K562 (cell line): ENCODE measurements at regions not wholly inside any gene's neighbourhood (a gene's known extent, or its start where the extent isn't known, plus 50 kb on each side); places are given as distances from the start of the nearest gene placed in this dataset.

ENCODE experiments used
- ATAC-seq: fragments of 200-7000 bp; cut with Tn5 transposase; 3 replicates; pipeline ENCODE4 v1.9.1; 2020; ENCODE audit warnings: moderate library complexity
- BruUV-seq: library from RNA; stranded (reverse); fragments of 400-500 nt; replicated peaks from 2 replicates; lab custom pipeline; 2021; lab: Mats Ljungman, UMichigan
- CTCF ChIA-PET: fragments of 300-600 bp; formaldehyde crosslinking; extraction: SDS; loops from one replicate; lab custom pipeline; 2021; ENCODE audit warnings: low intra/inter-chr PET ratio; lab: Yijun Ruan, JAX
- POLR2A ChIA-PET: fragments of 300-600, 350-650 bp; sonication (Branson Sonifier 250); formaldehyde crosslinking; extraction: SDS; loops from one replicate; lab custom pipeline; 2021; ENCODE audit warnings: antibody characterized with exemption, inconsistent platforms; lab: Yijun Ruan, JAX
- DNase-seq, 4 experiments: peaks; one replicate each; pipeline versions ENCODE4 v3.0.0 to v3.0.0-alpha.2; 2011 to 2018; ENCODE audit warnings: low spot score in 3 of 4, mixed read lengths in 3 of 4; ENCODE audit errors: extremely low read depth in 1 of 4
- FAIRE-seq: peaks from 2 replicates; lab custom pipeline; 2011; peaks lifted over from hg19 to GRCh38; lab: Jason Lieb, UNC
- H2AFZ ChIP-seq: 2 replicates; pipeline ENCODE4 v1.6.0; 2011; ENCODE audit warnings: low read depth, low read length, control low read depth, inconsistent platforms
- H3K27ac ChIP-seq: fragments of 200-600 bp; 3 replicates; pipeline ENCODE4 v1.8.0; 2011; ENCODE audit warnings: low read depth, mild to moderate bottlenecking, control low read depth, inconsistent platforms, low read length, moderate library complexity, mixed read lengths; ENCODE audit errors: extremely low read depth
- H3K27me3 ChIP-seq, 2 experiments: fragments of 300-600 bp in 1 of 2; 2 replicates in 1 of 2; 3 replicates in 1 of 2; pipeline versions ENCODE4 v1.6.0 to v1.8.0; 2011; ENCODE audit warnings: inconsistent platforms in 2 of 2, low read length in 2 of 2, mild to moderate bottlenecking in 1 of 2, mixed read lengths in 1 of 2, moderate library complexity in 1 of 2; ENCODE audit not compliant: control insufficient read depth in 2 of 2, insufficient read depth in 2 of 2
- H3K36me3 ChIP-seq: fragments of 300-600 bp; 3 replicates; pipeline ENCODE4 v1.8.0; 2011; ENCODE audit warnings: mild to moderate bottlenecking, low read length, inconsistent platforms; ENCODE audit not compliant: control insufficient read depth, insufficient read depth
- H3K4me1 ChIP-seq, 2 experiments: fragments of 200-600 bp in 1 of 2; replicated peaks in 1 of 2; 2 replicates in 1 of 2; 3 replicates in 1 of 2; pipeline versions ENCODE4 v1.5.1 to v1.8.0; 2011; ENCODE audit warnings: inconsistent platforms in 2 of 2, low read length in 2 of 2, mild to moderate bottlenecking in 1 of 2, mixed read lengths in 1 of 2, moderate library complexity in 1 of 2; ENCODE audit not compliant: control insufficient read depth in 2 of 2, insufficient read depth in 2 of 2
- H3K4me2 ChIP-seq: 2 replicates; pipeline ENCODE4 v1.6.1; 2011; ENCODE audit warnings: low read length, control low read depth, inconsistent platforms, mixed read lengths; ENCODE audit not compliant: insufficient read depth
- H3K4me3 ChIP-seq: fragments of 200-600 bp; sonication (generic), shearing (Covaris generic); 2 replicates; pipeline ENCODE4 v1.5.1; 2016; ENCODE audit warnings: control low read depth, inconsistent platforms
- H3K79me2 ChIP-seq: fragments of 200-600 bp; 3 replicates; pipeline ENCODE4 v1.8.0; 2011; ENCODE audit warnings: low read length, inconsistent platforms; ENCODE audit not compliant: control insufficient read depth, insufficient read depth
- H3K9ac ChIP-seq, 2 experiments: 2 replicates each; pipeline versions ENCODE4 v1.6.0 to v1.6.1; 2011; ENCODE audit warnings: low read depth in 2 of 2, low read length in 2 of 2, control low read depth in 1 of 2, inconsistent platforms in 1 of 2, mild to moderate bottlenecking in 1 of 2, mixed read lengths in 1 of 2; ENCODE audit not compliant: insufficient read depth in 1 of 2
- H3K9me1 ChIP-seq: one replicate; pipeline ENCODE4 v1.6.0; 2011; ENCODE audit warnings: inconsistent platforms, mild to moderate bottlenecking, low read length, moderate library complexity; ENCODE audit not compliant: control insufficient read depth, insufficient read depth
- H3K9me3 ChIP-seq: replicated peaks from 2 replicates; pipeline ENCODE4 v1.5.1; 2011; ENCODE audit warnings: low read depth, low read length, inconsistent platforms; ENCODE audit not compliant: control insufficient read depth, insufficient read depth
- H4K20me1 ChIP-seq: replicated peaks from 2 replicates; pipeline ENCODE4 v1.6.1; 2011; ENCODE audit warnings: low read length, inconsistent platforms, mixed read lengths; ENCODE audit not compliant: control insufficient read depth, insufficient read depth
- BHLHE40 ChIP-seq: IDR thresholded peaks from 2 replicates; pipeline ENCODE4 v1.6.1; 2011; ENCODE audit warnings: low read length, improper control_type of control experiment
- BRF1 ChIP-seq: IDR thresholded peaks from 3 replicates; pipeline ENCODE4 v1.6.1; 2011; ENCODE audit warnings: borderline replicate concordance, mild to moderate bottlenecking; ENCODE audit not compliant: insufficient read length; ENCODE audit errors: extremely low read depth
- ELF1 ChIP-seq: fragments of 200-800 bp; sonication (Bioruptor generic); IDR thresholded peaks from 2 replicates; pipeline ENCODE4 v1.6.1; 2016; ENCODE audit warnings: missing genetic modification characterization, missing compliant biosample characterization
- MAZ ChIP-seq, 2 experiments: fragments of 450-650 bp in 1 of 2; sonication (generic) in 1 of 2; formaldehyde crosslinking; IDR thresholded peaks in 1 of 2; conservative IDR thresholded peaks in 1 of 2; 2 replicates each; pipeline versions ENCODE4 v1.4.0 to v1.5.0; 2020; ENCODE audit warnings: mild to moderate bottlenecking in 1 of 2, missing genetic modification reagents in 1 of 2
- SETDB1 ChIP-seq: IDR thresholded peaks from one replicate; pipeline ENCODE4 v1.6.1; 2012; ENCODE audit warnings: low read length, control low read depth, inconsistent platforms
- SMARCA5 ChIP-seq: fragments of 450-650 bp; IDR thresholded peaks from 2 replicates; pipeline ENCODE4 v1.6.1; 2016
- SP2 ChIP-seq: IDR thresholded peaks from 2 replicates; pipeline ENCODE4 v1.6.1; 2011; ENCODE audit warnings: mild to moderate bottlenecking, low read depth, low read length, moderate library complexity; ENCODE audit not compliant: poor library complexity, severe bottlenecking; ENCODE audit errors: extremely low read depth
- THRAP3 ChIP-seq: fragments of 450-650 bp; IDR thresholded peaks from 2 replicates; pipeline ENCODE4 v1.6.1; 2016; ENCODE audit warnings: mild to moderate bottlenecking, inconsistent platforms, borderline replicate concordance
- ZBTB8A ChIP-seq: fragments of 450-650 bp; IDR thresholded peaks from 2 replicates; pipeline ENCODE4 v1.6.1; 2018; ENCODE audit warnings: mild to moderate bottlenecking, moderate library complexity; ENCODE audit not compliant: partially characterized antibody
- ZNF561 ChIP-seq: fragments of 450-650 bp; formaldehyde crosslinking; conservative IDR thresholded peaks from 2 replicates; pipeline ENCODE4 v1.4.0; 2020; ENCODE audit warnings: mild to moderate bottlenecking, moderate library complexity
- ZNF75A ChIP-seq: fragments of 450-650 bp; formaldehyde crosslinking; IDR thresholded peaks from 2 replicates; pipeline ENCODE4 v1.4.0; 2020; ENCODE audit warnings: mild to moderate bottlenecking
- WGBS: fragments of 100-300 bp; shearing (Covaris generic); methylation state at CpG from one replicate; pipeline ENCODE4 v1.1.6; 2016; ENCODE audit warnings: low coverage, mixed read lengths; ENCODE audit not compliant: insufficient coverage; ENCODE audit errors: missing lambda C conversion rate; 5-methylcytosine and 5-hydroxymethylcytosine counted together
- in situ Hi-C: fragments of 300-500 bp; cut with MboI; formaldehyde crosslinking; loops from 4 replicates; pipeline ENCODE4 v1.15.0; 2018; ENCODE audit warnings: inconsistent platforms, mixed read lengths
- intact Hi-C: fragments of 100-400 bp; cut with micrococcal nuclease; formaldehyde crosslinking; loops from 2 replicates; pipeline ENCODE4 v1.14.2; 2022
- TF ChIP-seq, protein P1 (sequence below), 2 experiments: fragments of 450-650 bp in 1 of 2; sonication (generic) in 1 of 2; formaldehyde crosslinking in 1 of 2; IDR thresholded peaks; 2 replicates each; pipeline versions ENCODE4 v1.7.1 to v1.9.0; 2016 to 2022; ENCODE audit warnings: inconsistent platforms in 1 of 2, mild to moderate bottlenecking in 1 of 2, missing genetic modification reagents in 1 of 2

DNA sequence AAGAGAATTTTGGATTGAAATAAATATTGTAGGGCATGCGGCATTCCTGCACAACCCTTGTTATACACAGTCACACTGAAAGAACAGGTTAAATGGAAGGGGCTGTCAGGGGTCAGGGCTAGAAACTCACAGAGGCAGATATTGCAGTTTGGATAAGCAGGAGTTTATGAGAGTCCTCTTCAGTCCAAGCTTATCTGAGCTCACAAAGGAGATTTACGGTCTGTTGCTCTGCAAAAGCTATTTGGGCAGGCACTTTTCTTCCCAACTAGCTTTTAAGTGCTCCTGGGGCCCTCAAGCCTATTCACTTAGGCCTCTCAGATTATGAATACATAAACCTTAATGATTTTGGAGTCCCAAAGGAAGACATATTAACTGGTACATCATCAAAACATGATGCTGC, 156.2 kb downstream of the SOX4 start:
- ATAC-seq (no peak), DNase-seq (no peak), FAIRE-seq (no peak)
- ChIA-PET CTCF (no interaction called here), POLR2A (no interaction called here)
- H3K79me2 ChIP-seq, result no peaks in the 10 kb centered on the region
- H3K27me3 ChIP-seq, result peaks cover 3 to 13% of the 10 kb centered on the region in 2 experiments; a peak in 3 of 5 replicates
- no peak overlapping the region for H3K9ac ChIP-seq
- no peaks in the 10 kb centered on the region; the same call in 1 of the 2 replicates for H4K20me1 ChIP-seq
- H3K36me3 ChIP-seq, result no peaks in the 10 kb centered on the region
- H3K27ac ChIP-seq, result no peak overlapping the region
- WGBS, result 4% methylated on average over 2 of the region's 2 CpGs
- H3K4me2 ChIP-seq, result no peak overlapping the region
- in situ Hi-C loops, result no loop called here
- no peaks in the 10 kb centered on the region for H3K9me3 ChIP-seq
- H3K4me1 ChIP-seq, result no peaks in the 10 kb centered on the region
- H2AFZ ChIP-seq, result no peak overlapping the region
- intact Hi-C loops, result no loop called here
- H3K4me3 ChIP-seq, result no peak overlapping the region
- BruUV-seq, result no TSS peak
- H3K9me1 ChIP-seq, result no peaks in the 10 kb centered on the region
- TF ChIP-seq, protein P1, sequence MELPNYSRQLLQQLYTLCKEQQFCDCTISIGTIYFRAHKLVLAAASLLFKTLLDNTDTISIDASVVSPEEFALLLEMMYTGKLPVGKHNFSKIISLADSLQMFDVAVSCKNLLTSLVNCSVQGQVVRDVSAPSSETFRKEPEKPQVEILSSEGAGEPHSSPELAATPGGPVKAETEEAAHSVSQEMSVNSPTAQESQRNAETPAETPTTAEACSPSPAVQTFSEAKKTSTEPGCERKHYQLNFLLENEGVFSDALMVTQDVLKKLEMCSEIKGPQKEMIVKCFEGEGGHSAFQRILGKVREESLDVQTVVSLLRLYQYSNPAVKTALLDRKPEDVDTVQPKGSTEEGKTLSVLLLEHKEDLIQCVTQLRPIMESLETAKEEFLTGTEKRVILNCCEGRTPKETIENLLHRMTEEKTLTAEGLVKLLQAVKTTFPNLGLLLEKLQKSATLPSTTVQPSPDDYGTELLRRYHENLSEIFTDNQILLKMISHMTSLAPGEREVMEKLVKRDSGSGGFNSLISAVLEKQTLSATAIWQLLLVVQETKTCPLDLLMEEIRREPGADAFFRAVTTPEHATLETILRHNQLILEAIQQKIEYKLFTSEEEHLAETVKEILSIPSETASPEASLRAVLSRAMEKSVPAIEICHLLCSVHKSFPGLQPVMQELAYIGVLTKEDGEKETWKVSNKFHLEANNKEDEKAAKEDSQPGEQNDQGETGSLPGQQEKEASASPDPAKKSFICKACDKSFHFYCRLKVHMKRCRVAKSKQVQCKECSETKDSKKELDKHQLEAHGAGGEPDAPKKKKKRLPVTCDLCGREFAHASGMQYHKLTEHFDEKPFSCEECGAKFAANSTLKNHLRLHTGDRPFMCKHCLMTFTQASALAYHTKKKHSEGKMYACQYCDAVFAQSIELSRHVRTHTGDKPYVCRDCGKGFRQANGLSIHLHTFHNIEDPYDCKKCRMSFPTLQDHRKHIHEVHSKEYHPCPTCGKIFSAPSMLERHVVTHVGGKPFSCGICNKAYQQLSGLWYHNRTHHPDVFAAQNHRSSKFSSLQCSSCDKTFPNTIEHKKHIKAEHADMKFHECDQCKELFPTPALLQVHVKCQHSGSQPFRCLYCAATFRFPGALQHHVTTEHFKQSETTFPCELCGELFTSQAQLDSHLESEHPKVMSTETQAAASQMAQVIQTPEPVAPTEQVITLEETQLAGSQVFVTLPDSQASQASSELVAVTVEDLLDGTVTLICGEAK (IDR thresholded peaks at IDR 0.05), result no peak
- TF ChIP-seq, protein P1 (CRISPR knock-in tag; IDR thresholded peaks at IDR 0.05), result no peak
- TF ChIP-seq ELF1 (tag) (no peak), BHLHE40 (no peak), THRAP3 (no peak), ZBTB8A (no peak), ZNF561 (CRISPR knock-in tag) (no peak), SP2 (no peak), MAZ (CRISPR knock-in tag; conservative IDR thresholded peaks at IDR 0.05 in 1 of 2, IDR thresholded peaks at IDR 0.05 in 1 of 2) (no peak), SETDB1 (no peak), BRF1 (no peak), ZNF75A (CRISPR knock-in tag) (no peak), SMARCA5 (no peak)
